ENCODE measurements at regions not wholly inside any gene's neighbourhood (a gene's known extent, or its start where the extent isn't known, plus 50 kb on each side); places are given as distances from the start of the nearest gene placed in this dataset.

GRCh38 chr1:68313735-68314134, 81.4 kb upstream of the WLS start:
- Mint-ChIP-seq H3K27me3 (ENCODE audit: low read depth) (no peaks in the 10 kb centered on the region), H3K9me3 (no peaks in the 10 kb centered on the region), H3K36me3 (ENCODE audit: low read depth) (no peaks in the 10 kb centered on the region), H3K27ac (no peak overlapping the region), H3K4me1 (ENCODE audit: low read depth) (no peaks in the 10 kb centered on the region), H3K4me3 (no peak overlapping the region)
- DNase-seq: no peak
- CTCF ChIA-PET: no interaction called here
- intact Hi-C loops (cut with micrococcal nuclease): no loop called here

- no peak for DNase-seq
- intact Hi-C loops (cut with micrococcal nuclease): no loop called here
- H3K4me1 Mint-ChIP-seq (ENCODE audit: low read depth): no peaks in the 10 kb centered on the region
- CTCF ChIA-PET: no interaction called here
- no peaks in the 10 kb centered on the region for H3K36me3 Mint-ChIP-seq (ENCODE audit: low read depth)
- no peaks in the 10 kb centered on the region for H3K9me3 Mint-ChIP-seq
- H3K27ac Mint-ChIP-seq: no peak overlapping the region
- no peaks in the 10 kb centered on the region for H3K27me3 Mint-ChIP-seq (ENCODE audit: low read depth)
- H3K4me3 Mint-ChIP-seq: no peak overlapping the region
Observed at GRCh38 chr1:68308034-68308433, 75.7 kb upstream of the WLS start.

- H3K4me1 Mint-ChIP-seq (ENCODE audit: low read depth): no peaks in the 10 kb centered on the region
- no peak for DNase-seq
- no peak overlapping the region for H3K27ac Mint-ChIP-seq
- CTCF ChIA-PET: no interaction called here
- H3K9me3 Mint-ChIP-seq: no peaks in the 10 kb centered on the region
- no peaks in the 10 kb centered on the region for H3K36me3 Mint-ChIP-seq (ENCODE audit: low read depth)
- intact Hi-C loops (cut with micrococcal nuclease): no loop called here
- no peak overlapping the region for H3K4me3 Mint-ChIP-seq
- H3K27me3 Mint-ChIP-seq (ENCODE audit: low read depth): no peaks in the 10 kb centered on the region
Observed at GRCh38 chr1:68307378-68307787, 75.1 kb upstream of the WLS start.

- CTCF ChIA-PET: no interaction called here
- Mint-ChIP-seq H3K27ac (no peak overlapping the region), H3K4me3 (no peak overlapping the region), H3K4me1 (ENCODE audit: low read depth) (no peaks in the 10 kb centered on the region), H3K27me3 (ENCODE audit: low read depth) (no peaks in the 10 kb centered on the region), H3K9me3 (no peaks in the 10 kb centered on the region), H3K36me3 (ENCODE audit: low read depth) (no peaks in the 10 kb centered on the region)
- DNase-seq: no peak
- intact Hi-C loops (cut with micrococcal nuclease): no loop called here
Observed at GRCh38 chr1:68301471-68302001, 69.2 kb upstream of the WLS start.

- Mint-ChIP-seq H3K4me3 (no peak overlapping the region), H3K9me3 (peaks cover 1% of the 10 kb centered on the region), H3K36me3 (ENCODE audit: low read depth) (no peaks in the 10 kb centered on the region), H3K4me1 (ENCODE audit: low read depth) (no peaks in the 10 kb centered on the region), H3K27ac (no peak overlapping the region), H3K27me3 (ENCODE audit: low read depth) (peaks cover 6% of the 10 kb centered on the region)
- DNase-seq: no peak
- CTCF ChIA-PET: no interaction called here
- intact Hi-C loops (cut with micrococcal nuclease): no loop called here
Observed at GRCh38 chr1:68294367-68295066, 62.2 kb upstream of the WLS start.

GRCh38 chr1:68293609-68294366, 61.5 kb upstream of the WLS start:
- Mint-ChIP-seq H3K27ac (no peak overlapping the region), H3K4me3 (no peak overlapping the region), H3K4me1 (ENCODE audit: low read depth) (no peaks in the 10 kb centered on the region), H3K9me3 (peaks cover 1% of the 10 kb centered on the region), H3K36me3 (ENCODE audit: low read depth) (no peaks in the 10 kb centered on the region), H3K27me3 (ENCODE audit: low read depth) (peaks cover 6% of the 10 kb centered on the region)
- CTCF ChIA-PET: no interaction called here
- no peak for DNase-seq
- intact Hi-C loops (cut with micrococcal nuclease): no loop called here

- DNase-seq: no peak
- H3K4me3 Mint-ChIP-seq: no peak overlapping the region
- H3K4me1 Mint-ChIP-seq (ENCODE audit: low read depth): no peaks in the 10 kb centered on the region
- CTCF ChIA-PET: interaction anchor here (1.1 kb wide), 1 partner anchor 172 kb away, joined by 5 read pairs; no protein-coding TSS in a partner anchor
- intact Hi-C loops (cut with micrococcal nuclease): no loop called here
- peaks cover 1% of the 10 kb centered on the region for H3K9me3 Mint-ChIP-seq
- no peak overlapping the region for H3K27ac Mint-ChIP-seq
- H3K27me3 Mint-ChIP-seq (ENCODE audit: low read depth): peaks cover 6% of the 10 kb centered on the region
- H3K36me3 Mint-ChIP-seq (ENCODE audit: low read depth): no peaks in the 10 kb centered on the region
Observed at GRCh38 chr1:68293122-68293521, 60.8 kb upstream of the WLS start.

GRCh38 chr1:68291688-68292384, 59.5 kb upstream of the WLS start:
- Mint-ChIP-seq H3K36me3 (ENCODE audit: low read depth) (no peaks in the 10 kb centered on the region), H3K4me1 (ENCODE audit: low read depth) (no peaks in the 10 kb centered on the region), H3K4me3 (no peak overlapping the region), H3K27me3 (ENCODE audit: low read depth) (peaks cover 6% of the 10 kb centered on the region), H3K27ac (no peak overlapping the region), H3K9me3 (peaks cover 1% of the 10 kb centered on the region)
- CTCF ChIA-PET: interaction anchor here (1.1 to 1.2 kb wide), 2 partner anchors 70 to 171 kb away, joined by 3 to 5 read pairs; no protein-coding TSS in a partner anchor
- intact Hi-C loops (cut with micrococcal nuclease): no loop called here
- no peak for DNase-seq

- no peaks in the 10 kb centered on the region for H3K27me3 Mint-ChIP-seq (ENCODE audit: low read depth)
- H3K9me3 Mint-ChIP-seq: no peaks in the 10 kb centered on the region
- H3K4me3 Mint-ChIP-seq: no peak overlapping the region
- H3K4me1 Mint-ChIP-seq (ENCODE audit: low read depth): no peaks in the 10 kb centered on the region
- no peaks in the 10 kb centered on the region for H3K36me3 Mint-ChIP-seq (ENCODE audit: low read depth)
- H3K27ac Mint-ChIP-seq: no peak overlapping the region
- no peak for DNase-seq
- intact Hi-C loops (cut with micrococcal nuclease): no loop called here
- CTCF ChIA-PET: no interaction called here
Observed at GRCh38 chr1:68287241-68287640, 54.9 kb upstream of the WLS start.

GRCh38 chr1:68285046-68285445, 52.7 kb upstream of the WLS start:
- H3K27ac Mint-ChIP-seq: no peak overlapping the region
- no peaks in the 10 kb centered on the region for H3K4me1 Mint-ChIP-seq (ENCODE audit: low read depth)
- no peaks in the 10 kb centered on the region for H3K9me3 Mint-ChIP-seq
- no peak for DNase-seq
- H3K36me3 Mint-ChIP-seq (ENCODE audit: low read depth): no peaks in the 10 kb centered on the region
- H3K27me3 Mint-ChIP-seq (ENCODE audit: low read depth): no peaks in the 10 kb centered on the region
- intact Hi-C loops (cut with micrococcal nuclease): no loop called here
- H3K4me3 Mint-ChIP-seq: no peak overlapping the region
- CTCF ChIA-PET: no interaction called here

- no peaks in the 10 kb centered on the region for H3K9me3 Mint-ChIP-seq
- H3K36me3 Mint-ChIP-seq (ENCODE audit: low read depth): no peaks in the 10 kb centered on the region
- no peak for DNase-seq
- H3K4me3 Mint-ChIP-seq: no peak overlapping the region
- no peaks in the 10 kb centered on the region for H3K4me1 Mint-ChIP-seq (ENCODE audit: low read depth)
- intact Hi-C loops (cut with micrococcal nuclease): no loop called here
- no peaks in the 10 kb centered on the region for H3K27me3 Mint-ChIP-seq (ENCODE audit: low read depth)
- CTCF ChIA-PET: interaction anchor here (0.6 kb wide), 1 partner anchor 14 kb away, joined by 3 read pairs; no protein-coding TSS in a partner anchor
- no peak overlapping the region for H3K27ac Mint-ChIP-seq
Observed at GRCh38 chr1:68281946-68282615, 49.8 kb upstream of the WLS start.

Measured in activated naive CD4-positive, alpha-beta T cell treated with anti-CD3 and anti-CD28 coated beads for 36 hours (primary cell).